Hematopoietic multipotent progenitor cell (in vitro differentiated cells): ENCODE measurements at regions not wholly inside any gene's neighbourhood (a gene's known extent, or its start where the extent isn't known, plus 50 kb on each side); places are given as distances from the start of the nearest gene placed in this dataset.

Source experiments
- DNase-seq, 3 donors: peaks; one replicate each; pipeline ENCODE4 v3.0.0-alpha.2; 2011 to 2015; ENCODE audit warnings: low read depth in 2 of 3, low spot score in 2 of 3

DNA sequence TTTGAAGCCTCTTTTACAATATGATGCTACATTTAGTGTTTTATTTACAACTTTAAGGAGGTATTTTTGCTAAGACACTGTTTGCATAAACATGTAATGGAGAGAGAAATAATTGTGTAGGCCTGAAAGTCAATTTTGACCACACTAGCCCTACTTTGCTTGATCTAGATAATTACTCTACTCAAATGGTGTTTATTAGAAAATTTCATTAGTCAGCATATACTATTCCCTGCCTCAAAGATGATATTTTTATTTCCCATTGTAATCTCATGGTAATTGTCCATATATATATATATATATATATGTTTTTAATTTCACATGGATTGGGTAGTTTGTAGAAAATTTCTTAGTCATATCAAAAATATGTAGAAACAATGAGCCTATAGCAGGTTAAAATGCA is 632.2 kb downstream of the SATB2 start:
- no peak for DNase-seq

DNA sequence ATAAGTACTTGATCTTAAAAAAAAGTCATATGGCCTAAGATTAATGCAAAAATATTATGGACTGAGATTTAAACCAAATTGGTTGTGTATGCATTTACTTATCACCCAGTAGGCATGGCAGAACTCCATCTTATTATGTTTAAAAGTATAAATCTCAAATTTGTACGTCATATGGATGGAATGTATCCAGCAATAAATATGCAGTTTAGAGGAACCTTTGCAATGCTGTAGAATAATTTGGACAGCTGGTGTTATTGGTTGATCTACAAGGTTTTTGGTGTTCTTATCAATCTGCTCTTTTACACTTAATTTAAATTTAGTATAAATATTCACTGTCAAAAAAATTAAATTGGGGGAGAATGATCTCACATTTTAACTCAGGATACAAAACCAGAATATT is 640.2 kb downstream of the SATB2 start:
- DNase-seq: no peak

DNA sequence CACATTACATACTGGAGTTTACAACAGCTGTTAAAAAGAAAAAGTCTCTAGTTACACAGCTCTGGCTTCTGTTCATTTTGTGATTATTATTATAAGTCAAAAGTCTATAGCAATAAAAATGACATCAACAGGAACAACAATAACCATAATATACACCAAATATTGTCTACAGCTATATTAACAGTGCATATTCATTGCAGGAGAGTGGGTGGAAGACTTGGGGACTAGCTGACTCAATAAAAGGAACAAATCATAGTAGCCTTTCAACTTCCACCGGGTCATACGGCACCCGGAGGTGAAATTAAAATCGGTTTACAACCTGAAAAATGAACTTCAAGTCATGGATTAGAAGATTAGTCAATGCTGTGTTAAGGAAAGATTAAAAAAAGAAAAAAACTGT is 642.1 kb downstream of the SATB2 start:
- DNase-seq: no peak

GRCh38 chr2:198811198-198811597 is 646.5 kb downstream of the SATB2 start:
- DNase-seq: no peak

GRCh38 chr2:198809976-198810375 is 647.8 kb downstream of the SATB2 start:
- no peak for DNase-seq

- no peak for DNase-seq
Observed at GRCh38 chr2:198807131-198807530, 650.6 kb downstream of the SATB2 start.

DNA sequence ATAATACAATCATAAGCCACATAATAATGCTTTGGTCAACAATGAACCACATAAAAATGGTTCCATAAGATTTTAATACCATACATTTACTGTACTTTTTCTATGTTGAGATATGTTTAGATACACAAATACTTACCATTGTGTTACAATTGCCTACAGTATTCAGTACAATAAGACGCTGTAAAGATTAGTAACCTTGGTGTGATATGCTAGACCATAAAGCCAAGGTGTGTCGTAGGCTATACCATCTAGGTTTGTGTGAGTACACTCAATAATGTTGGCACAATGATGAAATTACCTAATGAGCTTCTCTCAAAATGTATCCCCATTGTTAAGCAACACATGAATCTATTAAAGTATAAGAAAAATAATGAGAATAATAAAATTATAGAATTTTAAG is 662.3 kb downstream of the SATB2 start:
- DNase-seq: no peak

- DNase-seq: no peak
Observed at GRCh38 chr2:198791623-198792022, 666.1 kb downstream of the SATB2 start.

- DNase-seq: no peak
Observed at GRCh38 chr2:198788676-198789075, 669.1 kb downstream of the SATB2 start.

DNA sequence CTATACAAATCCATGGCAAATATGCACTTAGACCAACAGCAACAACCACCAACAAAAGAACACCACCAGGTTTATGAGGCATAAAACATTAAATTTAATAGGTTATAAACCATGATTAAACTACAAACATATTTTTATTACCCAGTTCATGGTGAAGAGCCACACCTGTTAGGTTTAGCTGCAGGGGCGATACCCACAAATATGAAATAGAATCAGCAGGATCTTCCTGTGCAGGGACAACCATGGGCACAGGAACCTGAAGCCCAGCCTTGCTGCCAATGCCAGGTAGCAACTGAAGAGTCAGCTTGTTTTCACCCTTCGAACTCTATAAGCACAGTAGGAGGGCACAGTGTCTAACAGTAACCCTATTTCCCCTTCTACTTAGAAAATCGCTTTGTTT is 675.0 kb downstream of the SATB2 start:
- DNase-seq: no peak

GRCh38 chr2:198776616-198777406 is 680.9 kb downstream of the SATB2 start:
- no peak for DNase-seq

GRCh38 chr2:198775737-198776136 is 682.0 kb downstream of the SATB2 start:
- DNase-seq: no peak

- no peak for DNase-seq
Observed at GRCh38 chr2:198774576-198774975, 683.2 kb downstream of the SATB2 start.

DNA sequence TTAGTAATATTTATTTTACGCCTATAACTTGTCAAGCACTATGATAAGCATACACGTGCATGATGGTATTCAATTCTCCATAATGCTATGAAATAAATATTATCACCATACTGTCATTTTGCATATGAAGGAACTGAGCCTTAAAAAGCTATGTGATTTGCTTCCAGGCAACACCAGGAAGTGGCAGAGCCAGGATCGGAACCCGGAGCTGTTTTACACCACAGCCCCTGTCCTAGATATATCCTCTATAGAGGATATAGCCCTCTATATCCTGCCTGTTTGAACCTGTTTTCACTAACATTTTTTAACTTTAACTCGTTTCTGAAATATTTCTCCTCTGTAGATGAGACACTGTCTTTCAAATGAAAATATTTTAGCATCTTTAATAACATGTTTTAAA is 690.0 kb downstream of the SATB2 start:
- no peak for DNase-seq

DNA sequence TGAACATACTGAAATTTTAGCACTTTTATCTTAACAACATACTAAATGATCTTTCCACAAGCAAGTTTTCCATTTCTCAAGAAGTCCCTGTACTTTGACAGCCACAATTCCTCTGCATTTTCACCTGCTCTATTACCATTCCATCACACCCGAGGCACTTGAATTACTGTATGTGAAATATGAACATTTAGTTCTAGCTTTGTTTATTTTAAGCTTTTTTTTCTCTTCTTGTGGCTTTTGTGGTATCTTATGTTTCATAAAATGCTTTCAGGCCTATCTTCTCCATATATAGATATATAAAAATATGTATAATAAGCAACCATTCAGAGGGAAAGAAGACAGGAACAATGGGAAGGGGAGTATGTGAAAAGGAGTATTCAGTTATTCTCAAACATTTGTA is 693.9 kb downstream of the SATB2 start:
- DNase-seq: no peak

DNA sequence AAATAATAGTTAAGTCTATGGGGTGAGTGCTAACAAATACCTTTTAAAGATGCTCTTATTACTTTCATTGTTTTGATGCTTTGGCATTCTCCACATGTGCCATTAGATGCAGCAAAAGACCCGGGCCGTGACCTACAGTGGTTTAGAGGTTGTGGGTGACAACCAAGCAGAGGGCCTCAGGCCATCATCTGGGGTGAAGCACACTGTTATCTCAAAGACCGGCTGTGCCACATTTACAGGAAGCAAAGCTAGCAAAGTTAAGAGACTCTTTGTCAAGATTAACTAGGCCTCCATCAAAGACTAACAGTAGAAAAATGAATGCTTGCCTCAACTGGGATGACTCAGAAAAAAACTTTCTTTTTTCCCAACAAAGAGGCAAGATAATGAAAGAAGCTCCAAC is 695.3 kb downstream of the SATB2 start:
- peak in 1 of 3 donors; percentile 16 for DNase-seq

GRCh38 chr2:198757069-198757468 is 700.7 kb downstream of the SATB2 start:
- no peak for DNase-seq

- DNase-seq: no peak
Observed at GRCh38 chr2:198756166-198756565, 701.6 kb downstream of the SATB2 start.

DNA sequence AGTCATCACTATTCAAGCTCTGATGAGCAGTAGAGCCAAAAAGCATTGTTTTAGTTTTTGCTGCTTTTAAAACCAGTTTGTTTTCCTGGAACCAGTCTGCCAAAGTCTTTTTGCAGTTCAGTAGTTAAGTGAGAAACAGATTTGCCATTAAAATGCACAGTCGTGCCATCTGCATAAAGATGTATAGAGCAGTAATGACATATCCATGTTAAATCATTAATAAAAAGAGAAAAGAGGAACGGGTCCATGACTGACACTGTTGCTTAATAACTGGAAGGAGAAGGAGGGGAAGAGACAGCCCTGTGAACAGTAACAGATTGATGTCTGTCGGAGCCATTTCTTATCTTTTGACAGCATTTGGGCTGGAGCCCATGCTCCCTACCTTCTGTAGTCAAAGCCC is 704.6 kb downstream of the SATB2 start:
- no peak for DNase-seq

GRCh38 chr2:198749364-198749763 is 708.4 kb downstream of the SATB2 start:
- DNase-seq: no peak

GRCh38 chr2:198731842-198732399 is 725.8 kb downstream of the SATB2 start:
- no peak for DNase-seq

DNA sequence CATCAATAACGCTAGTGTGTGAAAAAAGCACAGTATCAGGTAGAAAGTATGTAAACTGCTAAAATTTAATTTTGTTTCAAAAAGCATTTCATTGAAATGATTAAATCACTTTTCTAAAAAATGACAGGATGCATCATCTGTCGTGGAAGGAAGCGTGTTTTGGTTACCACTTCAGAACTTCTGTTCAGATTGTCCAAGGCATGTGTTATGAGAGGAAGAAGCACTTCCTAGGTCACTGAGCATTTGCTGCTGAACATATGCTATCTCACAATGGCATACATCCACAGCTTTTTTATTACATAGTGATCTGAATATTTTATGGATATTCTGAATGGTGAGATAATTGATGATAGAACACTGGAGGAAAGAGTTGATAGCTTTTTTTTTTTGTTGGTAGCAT is 737.5 kb downstream of the SATB2 start:
- no peak for DNase-seq

- no peak for DNase-seq
Observed at GRCh38 chr2:198717451-198717850, 740.3 kb downstream of the SATB2 start.
